B cell (primary cell): ENCODE measurements at regions not wholly inside any gene's neighbourhood (a gene's known extent, or its start where the extent isn't known, plus 50 kb on each side); places are given as distances from the start of the nearest gene placed in this dataset.

Source experiments
- EZH2 ChIP-seq: IDR thresholded peaks from 2 replicates; pipeline ENCODE4 v1.6.1; 2012; ENCODE audit warnings: borderline replicate concordance, low read depth, mild to moderate bottlenecking, moderate library complexity, low read length; ENCODE audit not compliant: insufficient read depth, poor library complexity, severe bottlenecking
- TF ChIP-seq, protein P1 (sequence below): fragments of 200-600 bp; IDR thresholded peaks from one replicate; pipeline ENCODE4 v1.8.0; 2022; ENCODE audit warnings: antibody characterized with exemption, mild to moderate bottlenecking

DNA sequence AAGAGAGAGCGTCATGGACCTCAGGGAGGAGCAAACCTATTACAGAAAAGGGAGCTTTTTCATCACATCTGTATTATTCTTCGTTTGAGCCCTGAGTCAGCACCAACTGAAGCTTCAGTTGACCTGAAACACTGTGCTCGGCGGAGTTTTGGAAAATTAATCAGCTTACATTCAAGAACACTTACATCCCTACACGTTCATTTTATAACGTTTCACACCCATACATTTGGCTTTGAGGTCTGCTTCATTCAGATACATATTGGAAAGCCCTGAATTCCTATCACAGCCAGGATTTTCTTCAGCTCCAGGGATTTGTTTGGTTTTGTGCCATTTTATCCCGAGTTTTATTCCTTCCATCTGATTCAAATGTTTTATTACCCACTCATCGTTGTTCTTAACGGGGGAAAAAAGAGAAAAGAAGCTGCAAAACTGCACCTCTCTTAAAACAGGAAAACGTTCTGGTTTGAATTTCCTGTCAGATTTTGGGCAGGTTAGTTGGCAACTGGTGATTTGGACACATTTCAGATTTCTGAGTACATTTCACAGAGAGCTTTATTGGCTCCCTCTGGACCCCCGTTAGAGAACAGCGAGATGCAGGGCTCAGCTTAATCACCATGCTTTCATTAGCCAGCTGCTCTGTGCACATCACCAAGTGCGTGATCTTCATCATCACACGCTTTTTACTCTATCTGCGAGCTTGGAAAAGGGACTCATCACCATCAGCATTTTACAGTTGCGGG lies 88.8 kb downstream of the CDC42EP3 start:
- TF ChIP-seq, protein P1, sequence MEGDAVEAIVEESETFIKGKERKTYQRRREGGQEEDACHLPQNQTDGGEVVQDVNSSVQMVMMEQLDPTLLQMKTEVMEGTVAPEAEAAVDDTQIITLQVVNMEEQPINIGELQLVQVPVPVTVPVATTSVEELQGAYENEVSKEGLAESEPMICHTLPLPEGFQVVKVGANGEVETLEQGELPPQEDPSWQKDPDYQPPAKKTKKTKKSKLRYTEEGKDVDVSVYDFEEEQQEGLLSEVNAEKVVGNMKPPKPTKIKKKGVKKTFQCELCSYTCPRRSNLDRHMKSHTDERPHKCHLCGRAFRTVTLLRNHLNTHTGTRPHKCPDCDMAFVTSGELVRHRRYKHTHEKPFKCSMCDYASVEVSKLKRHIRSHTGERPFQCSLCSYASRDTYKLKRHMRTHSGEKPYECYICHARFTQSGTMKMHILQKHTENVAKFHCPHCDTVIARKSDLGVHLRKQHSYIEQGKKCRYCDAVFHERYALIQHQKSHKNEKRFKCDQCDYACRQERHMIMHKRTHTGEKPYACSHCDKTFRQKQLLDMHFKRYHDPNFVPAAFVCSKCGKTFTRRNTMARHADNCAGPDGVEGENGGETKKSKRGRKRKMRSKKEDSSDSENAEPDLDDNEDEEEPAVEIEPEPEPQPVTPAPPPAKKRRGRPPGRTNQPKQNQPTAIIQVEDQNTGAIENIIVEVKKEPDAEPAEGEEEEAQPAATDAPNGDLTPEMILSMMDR, result no peak
- TF ChIP-seq EZH2, result no peak
